ENCODE measurements at regions not wholly inside any gene's neighbourhood (a gene's known extent, or its start where the extent isn't known, plus 50 kb on each side); places are given as distances from the start of the nearest gene placed in this dataset.

DNA sequence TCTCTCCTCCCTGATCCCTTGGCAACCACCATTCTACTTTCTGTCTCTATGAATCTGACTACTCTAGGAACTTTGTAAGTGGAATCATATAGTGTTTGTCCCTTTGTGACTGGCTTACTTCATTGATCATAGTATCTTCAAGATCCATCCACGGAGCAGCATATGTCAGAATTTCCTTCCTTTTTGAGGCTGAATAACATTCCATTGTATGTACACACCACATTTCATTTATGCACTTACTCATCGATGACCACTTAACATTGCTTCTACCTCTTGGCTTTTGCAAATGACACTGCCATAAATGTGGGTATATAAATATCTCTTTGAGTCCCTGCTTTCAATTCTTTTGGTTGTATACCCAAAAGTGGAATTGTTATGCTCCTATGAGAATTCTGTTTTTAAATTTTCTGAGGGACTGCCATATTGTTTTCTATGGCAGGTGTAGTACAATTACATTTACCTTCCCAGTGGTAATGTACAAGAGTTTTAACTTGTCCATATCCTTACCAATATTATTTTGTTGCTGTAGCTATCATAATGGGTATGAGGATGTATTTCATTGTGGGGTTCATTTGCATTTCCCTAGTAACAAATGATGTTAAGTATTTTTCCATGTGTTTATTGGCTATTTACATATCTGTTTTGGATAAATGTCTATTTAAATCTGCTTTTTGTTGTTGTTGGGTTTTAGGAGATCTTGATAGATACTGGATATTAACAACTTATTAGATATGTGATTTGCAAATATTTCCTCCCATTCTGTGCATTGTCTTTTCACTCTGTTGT, 466.1 kb downstream of the C4orf33 start:
- TF ChIP-seq, protein P1, sequence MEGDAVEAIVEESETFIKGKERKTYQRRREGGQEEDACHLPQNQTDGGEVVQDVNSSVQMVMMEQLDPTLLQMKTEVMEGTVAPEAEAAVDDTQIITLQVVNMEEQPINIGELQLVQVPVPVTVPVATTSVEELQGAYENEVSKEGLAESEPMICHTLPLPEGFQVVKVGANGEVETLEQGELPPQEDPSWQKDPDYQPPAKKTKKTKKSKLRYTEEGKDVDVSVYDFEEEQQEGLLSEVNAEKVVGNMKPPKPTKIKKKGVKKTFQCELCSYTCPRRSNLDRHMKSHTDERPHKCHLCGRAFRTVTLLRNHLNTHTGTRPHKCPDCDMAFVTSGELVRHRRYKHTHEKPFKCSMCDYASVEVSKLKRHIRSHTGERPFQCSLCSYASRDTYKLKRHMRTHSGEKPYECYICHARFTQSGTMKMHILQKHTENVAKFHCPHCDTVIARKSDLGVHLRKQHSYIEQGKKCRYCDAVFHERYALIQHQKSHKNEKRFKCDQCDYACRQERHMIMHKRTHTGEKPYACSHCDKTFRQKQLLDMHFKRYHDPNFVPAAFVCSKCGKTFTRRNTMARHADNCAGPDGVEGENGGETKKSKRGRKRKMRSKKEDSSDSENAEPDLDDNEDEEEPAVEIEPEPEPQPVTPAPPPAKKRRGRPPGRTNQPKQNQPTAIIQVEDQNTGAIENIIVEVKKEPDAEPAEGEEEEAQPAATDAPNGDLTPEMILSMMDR (IDR thresholded peaks at IDR 0.05; ENCODE audit: extremely low read depth, missing control alignments): no peak
- no peak for DNase-seq (ENCODE audit: low spot score)

DNA sequence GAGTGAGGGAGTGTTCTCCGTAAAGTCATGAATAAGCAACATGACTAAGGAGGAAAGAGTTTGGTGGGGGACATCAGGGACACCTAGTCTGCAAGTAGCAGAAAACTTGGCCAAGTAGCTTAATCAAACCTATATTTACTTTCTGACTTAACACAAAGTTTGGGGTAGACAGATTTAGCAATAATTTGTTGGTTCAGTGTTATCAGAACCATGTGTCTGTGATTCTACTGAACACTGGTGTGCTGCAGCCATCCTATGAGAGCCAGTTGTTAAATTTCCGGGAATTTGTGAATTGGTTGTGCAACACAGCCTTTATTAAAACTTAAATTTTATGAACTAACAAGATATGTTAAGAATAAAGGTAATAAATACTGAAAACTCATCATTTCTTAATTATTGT, 469.3 kb downstream of the C4orf33 start:
- no peak for DNase-seq (ENCODE audit: low spot score)
- TF ChIP-seq, protein P1 (IDR thresholded peaks at IDR 0.05; ENCODE audit: extremely low read depth, missing control alignments): no peak

DNA sequence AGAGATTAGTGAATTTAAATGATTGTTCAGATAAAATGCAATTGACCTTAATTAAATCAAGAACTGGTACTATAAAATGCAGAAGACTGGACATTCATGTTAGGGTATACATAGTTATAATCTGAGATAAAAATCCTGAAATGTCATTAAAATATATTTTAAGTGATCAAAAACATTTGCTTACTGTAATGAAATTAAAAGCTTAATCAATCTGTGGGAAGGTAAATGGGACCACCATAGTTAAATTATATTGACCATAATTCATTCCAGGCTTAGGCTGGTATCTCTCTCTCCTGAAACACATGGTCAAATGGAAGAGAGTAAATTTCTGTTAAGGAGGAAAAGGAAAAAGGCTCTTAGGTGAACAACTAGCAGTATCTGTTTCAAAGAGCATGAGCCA, 474.4 kb downstream of the C4orf33 start:
- no peak for DNase-seq (ENCODE audit: low spot score)
- TF ChIP-seq, protein P1 (IDR thresholded peaks at IDR 0.05; ENCODE audit: extremely low read depth, missing control alignments): no peak

DNA sequence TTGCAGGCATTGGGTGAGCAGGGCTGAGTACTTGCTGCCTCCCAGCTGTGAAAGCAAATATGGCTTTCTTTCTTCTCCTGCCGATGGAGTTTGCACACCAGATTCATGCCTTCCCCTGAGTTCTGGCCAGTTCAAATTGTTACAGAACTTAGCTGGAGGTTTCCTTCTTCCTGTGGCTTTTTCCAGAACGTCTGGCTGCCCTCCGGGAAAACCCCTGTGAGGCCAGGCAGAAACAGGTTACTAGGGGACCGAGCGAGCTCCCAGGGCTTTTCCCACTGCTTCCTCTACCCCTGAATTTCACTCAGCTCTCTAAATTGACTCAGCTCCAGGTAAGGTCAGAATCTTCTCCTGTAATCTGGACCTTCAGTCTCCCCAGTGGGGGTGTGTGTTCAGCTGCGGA, 482.4 kb downstream of the C4orf33 start:
- DNase-seq (ENCODE audit: low spot score): no peak
- TF ChIP-seq, protein P1 (IDR thresholded peaks at IDR 0.05; ENCODE audit: extremely low read depth, missing control alignments): no peak

DNA sequence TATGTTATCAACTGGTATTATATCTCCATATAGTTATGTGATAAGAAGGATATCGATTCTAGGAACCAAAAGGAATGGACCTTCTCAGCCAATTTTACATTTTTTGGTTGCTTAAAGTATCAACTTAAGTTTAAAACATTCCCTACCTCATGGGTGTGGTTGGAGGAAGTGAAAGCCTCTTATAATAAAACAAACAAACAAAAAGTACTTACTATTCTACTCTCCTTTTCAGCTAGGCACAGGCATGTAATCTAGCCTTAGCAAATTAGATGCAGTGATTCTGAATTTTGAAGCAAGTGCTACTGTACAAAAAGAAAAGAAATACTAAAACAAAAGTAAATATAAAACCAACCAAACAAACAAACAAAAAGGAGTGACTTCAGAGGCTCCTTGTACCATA, 485.4 kb downstream of the C4orf33 start:
- DNase-seq (ENCODE audit: low spot score): no peak
- TF ChIP-seq, protein P1 (IDR thresholded peaks at IDR 0.05; ENCODE audit: extremely low read depth, missing control alignments): no peak

DNA sequence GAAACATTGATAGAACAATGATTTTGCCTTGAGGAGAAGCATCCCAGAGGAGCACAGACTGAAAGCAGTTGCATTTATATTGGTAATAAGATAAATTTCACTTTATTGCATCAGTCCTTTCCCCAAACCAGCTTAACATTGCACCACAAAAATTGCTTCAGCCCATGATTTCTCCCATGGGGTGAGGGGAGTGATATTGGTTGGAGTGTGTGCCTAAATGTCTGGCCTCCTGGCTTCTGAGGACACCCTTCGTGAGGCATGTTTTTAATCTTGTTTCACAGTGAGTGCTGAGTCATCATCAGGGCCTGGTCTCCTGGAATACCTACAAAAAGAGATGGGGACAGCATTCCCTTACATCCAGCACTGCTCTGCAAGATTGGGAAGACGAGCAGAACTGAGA, 487.9 kb downstream of the C4orf33 start:
- TF ChIP-seq, protein P1 (IDR thresholded peaks at IDR 0.05; ENCODE audit: extremely low read depth, missing control alignments): no peak
- no peak for DNase-seq (ENCODE audit: low spot score)

DNA sequence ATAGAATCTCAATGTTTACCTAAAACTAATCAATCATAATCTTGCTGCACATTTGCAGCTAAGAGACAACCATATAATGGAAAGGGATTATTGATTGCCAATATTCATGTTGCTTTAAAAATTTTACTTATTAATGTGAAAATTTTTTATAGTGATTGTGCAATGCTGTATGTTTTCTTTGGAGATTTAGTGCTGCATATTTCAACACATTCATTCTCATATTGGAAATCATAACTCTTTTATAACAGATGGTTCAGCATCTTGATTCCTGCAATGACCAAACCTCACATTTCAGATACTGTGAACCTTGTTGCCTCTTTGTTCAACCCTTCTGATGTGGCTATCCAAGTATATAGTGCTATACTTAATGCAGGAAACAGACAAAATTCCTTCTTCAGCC, 502.6 kb downstream of the C4orf33 start:
- TF ChIP-seq, protein P1 (IDR thresholded peaks at IDR 0.05; ENCODE audit: extremely low read depth, missing control alignments): no peak
- DNase-seq (ENCODE audit: low spot score): no peak

Measured in GM20000 (cell line).